ENCODE measurements at regions not wholly inside any gene's neighbourhood (a gene's known extent, or its start where the extent isn't known, plus 50 kb on each side); places are given as distances from the start of the nearest gene placed in this dataset.
A peak's percentile ranks its signal among the peaks of the same experiment; 100 is the strongest.

DNA sequence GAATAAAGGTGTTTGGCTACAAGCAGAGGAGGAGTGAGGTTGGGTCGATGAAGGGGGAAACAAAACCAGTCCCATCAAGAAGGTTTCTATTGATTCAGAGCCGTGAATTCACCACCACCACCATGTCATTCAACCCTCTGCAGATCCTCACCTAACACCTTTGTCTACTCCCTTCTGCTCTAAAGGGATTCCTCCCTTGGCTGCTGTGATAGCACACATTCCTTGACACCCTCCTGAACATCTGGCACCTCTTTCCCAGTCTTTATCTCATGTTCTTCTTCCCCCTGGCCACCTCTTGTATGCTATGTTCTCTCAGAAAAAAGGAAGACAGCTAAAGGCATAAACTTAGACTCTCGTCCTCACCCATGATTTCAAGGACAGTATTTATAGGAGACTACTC is 318.0 kb downstream of the GPAM start:
- Histone ChIP-seq H3K4me2 (ENCODE audit: insufficient read depth in 1 of 2, low read depth in 2 of 2, low read length in 2 of 2) (no peak overlapping the region), H2BK5ac (ENCODE audit: low read depth, low read length) (no peak overlapping the region), H3K9me3 (ENCODE audit: insufficient read depth in 2 of 2, low read depth in 1 of 2, low read length in 1 of 2) (peaks cover 0 to 4% of the 10 kb centered on the region in 2 experiments; a peak in 1 of 4 replicates), H3K4me3 (ENCODE audit: extremely low read depth in 1 of 4, insufficient read depth in 2 of 4, low read depth in 3 of 4, low read length in 4 of 4) (no peak overlapping the region), H3K56ac (replicated peaks; ENCODE audit: insufficient read length, low read depth, low read length) (no peak overlapping the region), H2BK120ac (replicated peaks; ENCODE audit: low read depth, low read length) (no peak overlapping the region), H3K27me3 (replicated peaks in 1 of 4; ENCODE audit: control insufficient read depth in 3 of 4, extremely low read depth in 1 of 4, insufficient read depth in 3 of 4, low read length in 3 of 4) (no peaks in the 10 kb centered on the region), H3K23me2 (ENCODE audit: low read depth, low read length) (no peaks in the 10 kb centered on the region), H4K5ac (ENCODE audit: insufficient read length, low read depth, low read length) (no peak overlapping the region), H2AFZ (ENCODE audit: low read length) (peak overlapping the region; percentile 25; the same call in 1 of the 2 replicates), H3K4me1 (replicated peaks in 1 of 4; ENCODE audit: control insufficient read depth in 3 of 4, insufficient read depth in 4 of 4, low read length in 3 of 4) (peaks cover 3 to 6% (median 4%) of the 10 kb centered on the region in 4 experiments; a peak in 4 of 7 replicates), H3K18ac (ENCODE audit: extremely low read depth, low read length) (no peak overlapping the region), H3K79me2 (ENCODE audit: control insufficient read depth in 1 of 2, insufficient read depth in 2 of 2, low read length in 2 of 2) (no peaks in the 10 kb centered on the region), H2BK20ac (ENCODE audit: low read length) (no peak overlapping the region; the same call in 1 of the 2 replicates), H2AK5ac (ENCODE audit: low read depth, low read length) (no peak overlapping the region), H4K20me1 (replicated peaks in 1 of 2; ENCODE audit: control insufficient read depth in 1 of 2, insufficient read depth in 2 of 2, low read length in 2 of 2) (no peaks in the 10 kb centered on the region), H3K4ac (replicated peaks; ENCODE audit: insufficient read length, low read depth, low read length) (no peak overlapping the region), H3K14ac (ENCODE audit: insufficient read length) (no peak overlapping the region), H4K91ac (replicated peaks; ENCODE audit: insufficient read length, low read length) (no peak overlapping the region), H2BK15ac (ENCODE audit: low read length) (no peak overlapping the region), H3K23ac (ENCODE audit: insufficient read length) (no peak overlapping the region), H3K9ac (replicated peaks in 1 of 4; ENCODE audit: extremely low read depth in 1 of 4, low read depth in 3 of 4, low read length in 3 of 4) (no peak overlapping the region), H3K79me1 (ENCODE audit: low read depth, low read length) (no peaks in the 10 kb centered on the region), H2BK12ac (ENCODE audit: low read depth, low read length) (no peak overlapping the region), H3K27ac (ENCODE audit: low read depth, low read length) (no peak overlapping the region), H4K8ac (ENCODE audit: extremely low read depth, insufficient read depth, low read length) (no peak overlapping the region), H3K36me3 (ENCODE audit: control insufficient read depth in 2 of 4, insufficient read depth in 4 of 4, low read length in 3 of 4) (no peaks in the 10 kb centered on the region)
- ChIA-PET CTCF (ENCODE audit: partially characterized antibody) (interaction anchor here (1.1 kb wide), 1 partner anchor 11 kb away, joined by 4 read pairs; no protein-coding TSS in a partner anchor), POLR2A (ENCODE audit: partially characterized antibody) (no interaction called here)
- no peak for TF ChIP-seq POLR2AphosphoS5 (IDR thresholded peaks at IDR 0.05; ENCODE audit: low read depth, low read length)
- TF ChIP-seq EGR1 (IDR thresholded peaks at IDR 0.05; ENCODE audit: borderline replicate concordance, low read depth, low read length) = no peak
- TF ChIP-seq HDAC6 (IDR thresholded peaks at IDR 0.05; ENCODE audit: low read depth, low read length) = no peak
- TF ChIP-seq ASH2L (IDR thresholded peaks at IDR 0.05; ENCODE audit: low read length) = no peak
- no peak for TF ChIP-seq ZNF274 (IDR thresholded peaks at IDR 0.05; ENCODE audit: borderline replicate concordance, extremely low read depth, low read length)
- TF ChIP-seq, protein P1, sequence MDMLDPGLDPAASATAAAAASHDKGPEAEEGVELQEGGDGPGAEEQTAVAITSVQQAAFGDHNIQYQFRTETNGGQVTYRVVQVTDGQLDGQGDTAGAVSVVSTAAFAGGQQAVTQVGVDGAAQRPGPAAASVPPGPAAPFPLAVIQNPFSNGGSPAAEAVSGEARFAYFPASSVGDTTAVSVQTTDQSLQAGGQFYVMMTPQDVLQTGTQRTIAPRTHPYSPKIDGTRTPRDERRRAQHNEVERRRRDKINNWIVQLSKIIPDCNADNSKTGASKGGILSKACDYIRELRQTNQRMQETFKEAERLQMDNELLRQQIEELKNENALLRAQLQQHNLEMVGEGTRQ (IDR thresholded peaks at IDR 0.05; ENCODE audit: low read length) = no peak
- no peak for TF ChIP-seq NRF1 (IDR thresholded peaks at IDR 0.05; ENCODE audit: low read depth, low read length)
- no peak for TF ChIP-seq FOSL1 (IDR thresholded peaks at IDR 0.05; ENCODE audit: insufficient read depth, low read depth, low read length)
- TF ChIP-seq GABPA (IDR thresholded peaks at IDR 0.05; ENCODE audit: borderline replicate concordance, insufficient read depth, low read length) = no peak
- no peak for TF ChIP-seq SP2 (IDR thresholded peaks at IDR 0.05; ENCODE audit: low read length)
- WGBS, 2 experiments (ENCODE audit: extremely low coverage in 1 of 2, insufficient coverage in 1 of 2, insufficient read length in 1 of 2, insufficient replicate concordance in 2 of 2, low coverage in 1 of 2, low lambda C conversion rate in 2 of 2, missing lambda C conversion rate in 1 of 2) = 95% methylated on average over 3 of the region's 3 CpGs; no CpG with 5 or more reads in 1 of the 2 experiments
- DNase-seq (ENCODE audit: low read depth in 1 of 2, low spot score in 2 of 2) (no peak), FAIRE-seq (no peak)

Measured in H1 (cell line).